GM21381 (cell line): ENCODE measurements at regions not wholly inside any gene's neighbourhood (a gene's known extent, or its start where the extent isn't known, plus 50 kb on each side); places are given as distances from the start of the nearest gene placed in this dataset.

ENCODE experiments used
- ATAC-seq: cut with Tn5 transposase; IDR thresholded peaks from one replicate; pipeline ENCODE4 v1.9.1; 2021; ENCODE audit warnings: mild to moderate bottlenecking, moderate library complexity; ENCODE audit not compliant: unreplicated experiment

DNA sequence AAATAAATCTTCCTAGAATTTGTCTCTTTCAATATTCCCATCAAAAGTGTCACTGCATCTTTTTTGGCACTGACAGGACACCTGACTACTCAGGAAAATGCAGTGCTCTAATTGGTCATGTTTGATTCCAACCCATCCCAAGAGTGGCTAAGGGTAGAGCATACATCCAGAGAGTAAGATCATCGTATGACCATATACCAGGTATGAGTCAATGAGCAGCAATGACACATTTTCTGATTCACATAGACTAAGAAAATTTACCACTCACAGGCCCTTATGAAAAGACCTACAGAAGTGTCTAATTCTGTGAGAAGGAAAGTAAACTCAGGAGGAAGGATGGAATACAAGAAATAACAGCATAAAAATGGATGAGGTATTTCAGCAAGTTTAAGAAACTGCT, 434.2 kb downstream of the ZIC1 start:
- no peak for ATAC-seq

DNA sequence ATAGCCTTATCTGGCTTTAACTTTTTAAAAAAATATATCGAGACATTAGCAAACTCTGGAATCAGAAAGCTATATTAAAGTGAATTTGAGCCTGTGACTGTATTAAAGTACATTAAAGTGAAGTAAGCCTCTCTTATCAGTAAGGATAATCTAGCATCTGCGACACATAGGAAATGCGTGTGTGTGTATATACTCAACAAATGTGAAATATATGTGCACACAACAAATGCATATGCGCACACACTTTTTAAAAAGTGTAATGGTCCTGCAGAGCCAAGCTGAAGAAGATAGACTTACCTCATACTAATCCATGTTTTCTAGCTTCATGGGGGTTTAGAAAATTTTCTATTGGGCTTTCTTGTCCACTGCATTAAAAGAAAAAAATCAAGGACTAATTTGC, 437.1 kb downstream of the ZIC1 start:
- no peak for ATAC-seq

DNA sequence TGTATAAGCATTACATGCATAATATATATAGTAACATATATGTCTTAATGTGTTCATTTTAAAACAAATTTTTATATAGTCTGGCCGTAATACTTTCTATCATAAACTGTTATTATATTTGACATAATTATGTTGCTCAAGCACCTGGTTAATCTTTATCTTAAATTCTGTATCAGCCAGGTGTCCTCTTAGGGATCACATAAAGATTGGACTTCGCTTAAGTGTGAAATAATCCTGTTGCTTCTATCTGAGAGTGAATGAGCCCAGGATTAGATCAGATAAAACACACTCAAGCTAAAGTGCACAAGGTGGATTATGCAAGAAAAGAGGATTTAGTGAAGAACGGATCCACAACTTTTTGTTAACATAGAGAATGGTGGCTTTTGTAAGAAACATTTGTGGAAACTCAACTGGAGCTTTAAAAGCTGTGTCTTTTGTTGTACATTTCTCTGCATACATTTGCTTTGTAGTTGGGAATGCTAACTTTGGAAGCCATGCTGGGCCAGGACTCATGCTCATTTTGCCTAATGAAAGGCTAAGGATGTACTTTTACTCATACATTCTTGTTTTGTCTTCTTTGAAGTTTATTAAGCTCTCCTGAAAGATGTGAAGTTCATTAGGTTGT, 437.8 kb downstream of the ZIC1 start:
- no peak for ATAC-seq

DNA sequence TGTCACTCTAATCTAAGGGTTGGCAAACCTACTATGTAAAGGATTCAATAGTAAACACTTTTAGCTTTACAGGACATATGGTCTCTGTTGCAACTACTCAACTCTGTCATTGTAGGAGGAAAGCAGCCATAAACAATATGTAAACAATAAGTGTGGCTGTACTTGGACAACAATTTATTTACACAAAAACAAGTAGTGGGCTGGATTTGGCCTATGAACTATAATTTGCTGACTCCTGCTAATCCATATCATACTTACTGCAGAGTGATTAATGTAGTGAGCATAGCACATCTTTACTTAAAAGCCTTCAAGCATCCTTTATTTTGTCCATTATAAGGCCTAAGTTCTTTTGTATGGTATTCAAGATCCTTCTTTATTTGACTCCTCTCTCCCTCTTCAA, 441.9 kb downstream of the ZIC1 start:
- ATAC-seq: no peak

DNA sequence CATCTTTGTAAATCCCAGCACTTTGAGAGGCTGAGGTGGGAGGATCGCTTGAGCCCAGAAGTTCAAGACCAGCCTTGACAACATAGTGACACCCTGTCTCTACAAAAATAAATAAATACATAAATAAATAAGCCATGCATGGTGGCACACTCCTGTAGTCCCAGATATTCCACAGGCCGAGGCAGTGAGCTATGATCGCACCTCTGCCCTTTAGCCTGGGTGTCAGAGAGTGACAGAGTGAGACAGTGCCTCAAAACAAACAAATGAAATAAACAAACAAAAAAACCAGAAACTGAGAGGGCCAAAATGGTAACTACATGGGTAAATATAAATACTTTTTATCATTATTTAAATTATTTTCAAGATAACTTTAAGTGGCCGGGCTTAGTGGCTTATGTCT, 445.4 kb downstream of the ZIC1 start:
- ATAC-seq: no peak

DNA sequence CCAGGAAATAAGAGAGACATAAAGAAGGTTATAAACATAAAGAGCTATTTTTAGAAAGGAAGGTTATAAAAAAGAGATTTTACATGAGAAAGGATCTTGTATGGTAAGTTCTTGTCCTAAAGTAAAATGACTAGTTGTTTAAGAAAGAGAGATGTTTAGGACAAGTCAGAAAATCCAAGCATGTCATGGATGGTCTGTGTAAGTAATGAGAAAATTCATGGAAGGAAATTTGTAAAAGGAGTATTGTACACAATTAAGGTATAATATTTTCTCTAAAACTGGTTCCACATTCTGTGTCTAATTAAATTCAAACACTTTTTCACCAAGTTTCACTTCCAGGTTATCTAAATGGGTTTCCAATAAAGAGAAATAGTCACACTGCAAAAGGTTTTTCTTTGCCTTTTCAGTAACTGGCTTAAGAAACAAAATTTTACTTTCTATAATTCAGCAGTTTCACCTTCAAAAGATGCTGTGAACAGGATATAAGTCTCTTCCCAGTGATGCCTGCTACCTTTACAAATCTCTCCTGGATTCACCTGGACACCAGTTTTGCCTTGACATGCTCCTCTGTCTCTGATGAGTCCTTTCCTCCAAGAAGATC, 455.7 kb downstream of the ZIC1 start:
- no peak for ATAC-seq

DNA sequence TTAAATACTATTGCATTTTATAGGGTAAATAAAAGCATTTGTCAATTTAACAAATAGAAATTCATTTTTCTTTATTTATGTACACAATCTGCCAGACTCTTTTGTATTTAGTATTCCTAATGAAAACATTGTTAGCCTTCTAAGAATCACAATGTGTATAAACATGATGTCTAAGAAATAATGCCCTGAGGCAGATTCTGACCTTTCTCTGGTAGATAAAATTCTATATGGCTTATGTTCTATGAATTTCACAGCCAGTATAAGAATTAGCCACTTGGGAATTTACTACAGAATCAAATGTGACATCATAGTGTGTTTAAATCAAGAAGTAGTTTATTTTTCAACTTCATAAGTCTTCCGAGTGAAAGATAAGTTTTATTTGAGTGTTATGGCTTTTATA, 457.4 kb downstream of the ZIC1 start:
- no peak for ATAC-seq

DNA sequence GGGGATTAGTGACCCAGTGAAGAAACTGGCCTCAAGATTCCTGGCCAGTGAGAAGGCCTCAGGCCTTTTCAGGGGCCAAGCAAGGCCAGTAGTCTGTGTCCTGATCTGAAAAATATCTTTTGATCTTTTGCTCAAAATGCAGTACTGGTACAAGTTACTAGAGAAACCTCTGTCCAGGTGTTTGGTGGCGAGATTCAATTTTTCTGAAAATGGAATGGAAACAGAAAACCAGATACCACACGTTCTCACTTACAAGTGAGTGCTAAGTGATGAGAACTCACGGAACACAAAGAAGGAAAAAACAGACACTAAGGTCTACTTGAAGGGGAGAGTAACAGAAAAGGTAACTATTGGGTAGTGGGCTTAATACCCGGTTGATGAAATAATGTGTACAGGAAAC, 463.4 kb downstream of the ZIC1 start:
- ATAC-seq: no peak

DNA sequence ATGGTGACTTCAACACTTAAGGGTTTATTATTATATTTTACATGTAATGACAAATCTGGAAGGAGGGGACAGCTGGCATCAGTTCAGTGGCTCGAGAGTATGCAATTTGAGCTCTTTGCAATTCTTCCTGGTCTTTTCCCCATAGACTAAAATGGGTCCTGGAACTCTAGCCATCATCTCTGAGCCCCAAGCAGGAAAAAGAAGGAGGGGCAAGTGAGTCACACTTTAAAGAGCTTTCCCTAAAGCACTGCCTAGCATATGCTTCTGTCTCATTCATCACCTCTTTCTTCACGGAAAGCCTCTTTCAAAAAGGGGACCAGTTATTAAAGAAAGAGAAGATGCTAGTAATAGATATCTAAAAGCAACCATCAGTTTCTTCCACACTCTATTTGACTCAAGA, 466.3 kb downstream of the ZIC1 start:
- ATAC-seq: no peak

DNA sequence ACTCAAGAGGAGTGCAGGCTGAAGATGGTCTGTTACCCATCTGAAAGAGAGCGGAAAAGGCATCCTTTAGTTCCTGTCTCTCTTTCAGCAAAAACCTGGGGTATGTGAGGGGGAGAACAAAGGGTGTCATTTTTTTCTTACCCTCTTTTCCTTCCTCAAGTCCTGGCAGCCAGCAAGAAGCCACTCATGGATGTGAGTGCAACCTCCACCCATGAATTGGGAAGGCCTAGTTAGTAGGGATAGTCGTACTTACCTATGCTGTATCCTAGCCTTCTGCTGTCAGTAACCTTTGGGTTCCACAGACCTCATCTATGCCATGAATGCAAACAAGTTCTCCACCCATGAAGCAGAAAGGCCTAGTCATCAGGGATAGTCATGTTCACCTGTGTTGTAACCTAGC, 472.8 kb downstream of the ZIC1 start:
- no peak for ATAC-seq

DNA sequence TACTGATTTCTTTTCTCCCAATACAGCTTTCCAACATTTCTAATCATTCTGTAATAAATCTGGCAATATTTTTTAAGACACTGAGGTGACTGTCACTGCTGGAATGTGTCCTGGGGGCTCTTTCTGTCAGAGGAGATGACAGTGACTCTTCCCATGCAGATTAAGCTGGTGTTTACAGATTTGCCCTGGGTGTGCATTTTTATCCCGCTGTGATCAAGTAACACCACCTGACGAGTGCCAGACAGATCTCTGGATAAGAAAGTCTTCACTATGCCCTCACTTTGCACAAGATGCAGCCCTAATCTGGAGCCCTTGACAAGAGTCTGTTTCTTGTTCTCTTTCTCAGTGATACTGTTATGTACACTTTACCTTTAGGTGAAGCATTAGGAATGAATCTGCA, 477.7 kb downstream of the ZIC1 start:
- no peak for ATAC-seq

DNA sequence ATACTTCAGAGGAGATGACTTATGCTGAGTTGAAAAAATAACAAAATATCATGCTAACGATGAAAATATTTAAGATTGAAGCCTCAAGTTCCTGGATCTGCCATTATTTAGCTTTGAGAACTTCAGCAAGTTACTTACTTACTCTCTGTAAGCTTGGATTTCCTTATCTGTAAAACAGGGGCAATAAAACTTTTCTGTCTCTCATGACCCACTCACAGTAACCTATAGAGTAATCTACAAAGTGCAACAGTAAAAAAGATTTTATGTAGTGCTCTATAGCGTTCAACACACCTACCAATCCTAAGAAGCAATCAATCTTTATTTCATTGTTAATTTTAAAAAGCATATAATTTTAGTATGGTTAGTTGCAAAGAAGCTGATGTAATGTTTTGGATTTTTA, 478.6 kb downstream of the ZIC1 start:
- ATAC-seq: no peak

DNA sequence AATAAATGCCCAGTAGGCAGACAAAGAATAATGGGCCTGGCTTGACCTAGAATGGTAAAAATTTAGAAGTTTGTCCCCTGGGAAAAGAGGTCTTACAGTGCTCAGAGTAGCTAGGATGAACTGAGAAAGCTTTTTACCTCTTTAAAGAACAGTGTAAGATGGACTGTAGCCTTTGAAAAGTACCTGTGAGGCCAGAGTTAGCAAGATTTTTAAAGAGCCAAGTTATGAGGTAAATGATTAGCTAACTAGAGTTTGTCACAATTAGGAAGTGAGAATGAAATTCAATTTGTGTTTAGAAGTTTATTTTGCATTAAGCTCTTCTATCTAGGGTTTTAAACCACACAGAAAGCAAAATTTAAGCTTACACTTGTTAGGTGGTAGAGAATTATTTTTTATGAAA, 480.9 kb downstream of the ZIC1 start:
- peak; percentile 74 for ATAC-seq

DNA sequence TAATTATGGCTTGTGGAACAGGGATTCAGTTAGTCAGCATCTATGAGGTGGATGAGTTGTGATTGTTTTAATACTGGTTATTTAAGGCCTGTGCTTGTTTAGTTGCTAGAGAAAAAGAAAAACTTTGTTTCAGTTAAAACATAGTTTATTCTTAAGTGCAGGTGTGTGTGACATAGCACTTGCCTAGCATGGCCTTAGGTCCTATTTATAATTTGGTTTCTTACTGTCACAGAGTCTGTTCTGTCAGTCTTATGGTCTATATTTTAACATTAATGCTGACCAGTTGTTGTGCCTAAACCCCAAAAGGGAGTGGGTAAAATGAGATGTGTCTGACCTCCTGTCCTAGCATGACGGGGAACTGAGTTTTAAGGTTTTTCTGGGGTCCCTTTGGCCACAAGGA, 486.3 kb downstream of the ZIC1 start:
- ATAC-seq: no peak

DNA sequence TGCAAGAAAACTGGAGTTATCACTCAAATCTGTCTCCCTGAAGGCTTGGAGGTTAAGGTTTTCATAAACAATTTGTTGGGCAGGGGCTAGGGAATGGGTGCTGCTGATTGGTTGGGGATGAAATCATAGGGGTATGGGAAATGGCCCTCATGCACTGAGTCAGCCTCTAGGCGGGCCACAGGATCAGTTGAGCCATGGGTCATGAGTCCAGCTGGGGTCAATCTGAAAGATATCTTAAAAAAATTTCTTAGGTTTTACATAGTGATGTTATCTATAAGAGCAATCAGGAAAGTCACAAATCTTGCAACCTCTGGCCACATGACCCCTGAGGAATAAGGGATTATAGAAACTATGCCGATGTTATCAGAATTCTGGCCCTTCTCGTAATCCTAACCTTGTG, 491.7 kb downstream of the ZIC1 start:
- no peak for ATAC-seq

DNA sequence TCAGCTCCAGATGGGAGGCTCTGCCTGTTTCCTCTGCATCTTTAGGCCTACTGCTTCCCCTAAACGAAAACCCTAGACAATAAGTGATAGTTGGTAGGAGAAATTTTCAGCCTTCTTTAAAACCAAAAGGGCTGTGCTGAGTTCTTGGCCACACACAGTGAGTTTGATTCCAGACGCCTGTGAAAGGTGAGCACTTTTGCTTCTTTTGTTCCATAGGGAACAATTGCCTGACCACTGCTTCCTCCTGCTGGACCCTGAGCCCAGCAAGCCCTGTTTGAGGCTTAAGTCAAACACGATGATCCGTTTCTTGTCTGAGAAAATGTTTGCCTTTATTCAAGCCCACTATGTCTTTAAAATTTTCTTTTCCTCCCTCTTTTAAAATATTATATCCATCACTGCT, 493.9 kb downstream of the ZIC1 start:
- ATAC-seq: no peak

DNA sequence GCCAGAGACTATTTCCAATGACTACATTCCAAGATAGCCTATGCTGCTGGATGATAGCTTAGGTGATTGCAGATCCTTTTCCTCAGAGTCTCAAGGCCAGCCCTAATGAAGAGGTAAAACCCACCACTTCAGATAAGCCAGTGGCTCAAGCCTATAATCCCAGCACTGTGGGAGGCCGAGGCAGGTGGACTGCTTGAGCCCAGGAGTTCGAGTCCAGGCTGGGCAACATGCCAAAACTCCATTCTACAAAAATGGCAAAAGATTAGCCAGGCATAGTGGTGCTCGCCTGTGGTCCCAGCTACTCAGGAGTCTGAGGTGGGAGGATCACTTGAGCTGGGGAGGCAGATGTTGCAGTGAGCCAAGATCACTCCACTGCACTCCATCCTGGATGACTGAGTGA, 495.3 kb downstream of the ZIC1 start:
- ATAC-seq: no peak

DNA sequence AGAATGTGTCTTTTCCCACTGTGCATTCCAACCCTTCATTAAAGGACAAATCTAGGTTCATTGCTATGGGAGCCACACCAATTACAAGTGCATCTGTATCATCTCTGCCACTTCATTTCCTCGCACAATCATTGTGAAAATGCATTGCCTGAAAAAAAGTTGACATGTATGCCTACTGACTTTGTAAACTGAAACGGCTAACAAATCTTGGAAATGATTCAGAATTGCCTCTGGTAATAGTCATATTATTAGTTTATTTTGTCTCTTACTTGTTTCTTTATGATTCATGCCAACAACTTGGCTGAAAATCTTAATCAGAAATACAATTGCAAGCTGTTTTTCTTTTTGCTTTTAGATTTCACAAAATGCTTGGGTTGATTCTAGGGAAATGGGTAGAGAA, 497.1 kb downstream of the ZIC1 start:
- no peak for ATAC-seq

DNA sequence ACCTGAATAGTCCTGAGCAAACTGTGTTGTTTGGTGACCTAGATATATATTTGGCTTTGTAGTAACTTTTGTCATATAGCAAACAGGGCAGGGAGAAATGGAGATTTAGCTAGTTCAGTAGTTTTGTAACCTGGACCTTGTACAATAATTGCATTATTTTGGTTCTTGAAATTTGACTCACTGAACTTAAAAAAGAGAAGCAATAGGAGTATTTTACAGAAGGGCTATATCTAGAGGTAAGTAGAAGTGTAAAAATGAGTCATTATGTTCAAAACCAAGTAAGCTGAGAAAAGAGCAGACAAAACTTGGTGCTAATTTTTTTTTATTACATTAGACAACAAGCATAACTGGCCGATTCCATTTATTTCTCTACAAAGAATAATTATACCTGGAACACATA, 505.4 kb downstream of the ZIC1 start:
- ATAC-seq: no peak

DNA sequence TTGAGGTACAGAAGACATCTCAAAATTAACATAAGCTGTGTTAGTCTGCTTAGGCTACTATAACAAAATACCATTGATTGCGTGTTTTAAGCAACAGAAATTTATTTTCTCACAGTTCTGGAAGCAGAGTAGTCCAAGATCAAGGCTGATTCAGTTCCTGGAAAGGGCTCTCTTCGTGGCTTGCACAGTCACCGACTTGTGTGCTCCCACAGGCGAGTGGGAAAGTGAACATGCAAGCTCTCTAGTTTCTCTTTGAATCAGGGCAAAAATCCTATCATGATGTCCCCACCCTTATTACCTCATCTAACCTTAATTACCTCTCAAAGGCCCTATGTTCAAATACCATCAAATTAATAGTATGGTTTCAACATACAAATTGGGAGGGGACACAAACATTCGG, 505.9 kb downstream of the ZIC1 start:
- no peak for ATAC-seq

DNA sequence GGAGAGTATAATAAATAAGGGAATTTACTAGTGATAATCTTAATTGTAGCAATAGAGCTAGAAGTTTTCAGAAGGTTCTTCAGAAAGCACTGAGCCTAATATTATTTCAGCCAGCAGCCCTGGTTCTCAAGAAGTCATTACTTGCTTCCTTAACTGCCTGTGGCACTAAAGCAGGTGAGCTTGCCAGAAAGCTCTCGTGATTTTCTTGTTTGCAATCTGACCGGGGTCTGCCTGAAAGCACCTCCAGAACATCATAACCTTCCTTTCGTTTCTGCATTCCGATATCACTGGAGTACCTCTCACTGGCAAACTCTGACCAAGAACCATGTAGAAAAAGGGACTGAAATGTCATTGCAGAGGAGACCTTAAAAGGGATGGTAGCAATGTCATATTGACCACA, 510.3 kb downstream of the ZIC1 start:
- no peak for ATAC-seq

DNA sequence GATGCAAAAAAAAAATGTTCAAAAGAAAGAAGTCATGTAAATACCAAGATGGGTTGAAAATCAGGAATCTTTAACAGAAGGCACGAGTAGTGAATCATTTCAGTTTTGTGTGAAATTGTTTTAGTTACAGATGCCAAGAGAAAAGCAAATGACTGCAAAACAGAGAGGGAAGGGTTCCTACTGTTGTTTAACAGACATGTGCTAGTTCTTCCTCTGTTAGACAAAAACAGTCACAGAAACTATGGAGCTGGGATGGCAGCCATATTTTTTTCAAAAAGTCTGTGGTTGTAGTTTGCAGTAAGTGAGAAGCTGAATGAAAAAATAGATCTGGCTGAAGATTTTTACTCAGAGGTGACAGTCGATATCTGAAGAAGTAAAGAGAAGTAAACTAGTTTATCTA, 511.9 kb downstream of the ZIC1 start:
- no peak for ATAC-seq

DNA sequence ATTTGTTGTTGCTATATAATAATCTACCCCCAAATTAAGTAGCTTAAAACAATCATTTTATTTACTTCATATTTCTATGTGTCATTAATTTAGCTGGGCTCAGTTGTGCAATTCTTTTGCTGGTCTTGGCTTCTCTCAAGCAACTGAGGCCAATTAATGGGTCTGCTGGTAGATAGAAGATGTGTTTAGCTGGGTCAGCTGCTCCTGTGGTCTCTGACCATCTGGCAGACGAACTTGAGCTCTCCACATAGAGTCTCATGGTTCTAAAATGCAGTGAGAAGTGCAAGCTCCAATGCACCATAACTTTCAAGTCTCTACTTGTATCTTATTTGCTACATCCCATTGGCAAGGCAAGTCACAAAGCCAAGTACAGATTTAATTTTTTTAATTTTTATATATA, 515.6 kb downstream of the ZIC1 start:
- no peak for ATAC-seq
